Psoas muscle (tissue), 7 donors: ENCODE measurements at regions not wholly inside any gene's neighbourhood (a gene's known extent, or its start where the extent isn't known, plus 50 kb on each side); places are given as distances from the start of the nearest gene placed in this dataset.

ENCODE experiments used
- ATAC-seq, 4 donors: fragments of 200-7000 bp; cut with Tn5 transposase; one replicate each; pipeline ENCODE4 v1.9.1; 2020; ENCODE audit warnings: moderate library complexity in 3 of 4, mild to moderate bottlenecking in 2 of 4
- DNase-seq, 2 donors: peaks; one replicate each; pipeline ENCODE4 v3.0.0-alpha.2; 2020
- H3K27ac ChIP-seq: fragments of 200-600 bp; one replicate; pipeline ENCODE4 v1.8.0; 2022
- H3K27me3 ChIP-seq, 3 donors: fragments of 200-600 bp in 1 of 3; one replicate each; pipeline versions ENCODE4 v1.6.1 to v1.8.0; 2013 to 2022; ENCODE audit warnings: low read length in 2 of 3, mild to moderate bottlenecking in 2 of 3, moderate library complexity in 1 of 3; ENCODE audit not compliant: insufficient read depth in 3 of 3
- H3K36me3 ChIP-seq, 2 donors: fragments of 200-600 bp in 1 of 2; one replicate each; pipeline versions ENCODE4 v1.6.1 to v1.8.0; 2013 to 2022; ENCODE audit warnings: low read depth in 1 of 2, mild to moderate bottlenecking in 1 of 2, moderate library complexity in 1 of 2; ENCODE audit not compliant: insufficient read depth in 1 of 2
- H3K4me1 ChIP-seq: fragments of 200-600 bp; one replicate; pipeline ENCODE4 v1.8.0; 2022
- H3K4me3 ChIP-seq: fragments of 200-600 bp; one replicate; pipeline ENCODE4 v1.8.0; 2022; ENCODE audit warnings: mild to moderate bottlenecking
- H3K9me3 ChIP-seq: fragments of 200-600 bp; one replicate; pipeline ENCODE4 v1.8.0; 2022
- whole genome bisulfite sequencing, 3 donors: extraction: QIAGEN DNeasy Blood & Tissue Kit; methylation state at CpG; one replicate each; pipeline versions ENCODE4 v1.1.6 to v1.1.7; 2013; 5-methylcytosine and 5-hydroxymethylcytosine counted together
- intact Hi-C, 2 donors: fragments of 100-400 bp; cut with DNase I; formaldehyde crosslinking; loops; one replicate each; pipeline versions ENCODE4 v1.11.0 to v1.14.2; 2022
- TF ChIP-seq, protein P1 (sequence below): fragments of 200-600 bp; IDR thresholded peaks from one replicate; pipeline ENCODE4 v1.8.0; 2022; ENCODE audit warnings: antibody characterized with exemption
- donor health status: healthy with polysubstance abuse.
- donor health status: DM: no; HTN: no; CAD: no; lungs with moderate emphysema.
- donor health status: Bipolar disorder and iron deficiency.
- donor health status: healthy.
- donor health status: DM: yes; HTN: yes; CAD: no.
- donor health status: DM: no; HTN: no; CAD: no.
- donor health status: DM: yes; HTN: yes; CAD: no.

GRCh38 chr2:49465157-49465831, 311.0 kb upstream of the FSHR start:
- ATAC-seq, result no peak
- Histone ChIP-seq H3K4me3 (no peak overlapping the region), H3K4me1 (no peaks in the 10 kb centered on the region), H3K36me3 (no peaks in the 10 kb centered on the region), H3K9me3 (no peaks in the 10 kb centered on the region), H3K27me3 (no peaks in the 10 kb centered on the region), H3K27ac (no peak overlapping the region)
- DNase-seq, result no peak
- WGBS, 3 donors, result 73 to 95% (median 83%) methylated on average over 1 of the region's 1 CpG
- intact Hi-C loops, result no loop called here
- TF ChIP-seq, protein P1, sequence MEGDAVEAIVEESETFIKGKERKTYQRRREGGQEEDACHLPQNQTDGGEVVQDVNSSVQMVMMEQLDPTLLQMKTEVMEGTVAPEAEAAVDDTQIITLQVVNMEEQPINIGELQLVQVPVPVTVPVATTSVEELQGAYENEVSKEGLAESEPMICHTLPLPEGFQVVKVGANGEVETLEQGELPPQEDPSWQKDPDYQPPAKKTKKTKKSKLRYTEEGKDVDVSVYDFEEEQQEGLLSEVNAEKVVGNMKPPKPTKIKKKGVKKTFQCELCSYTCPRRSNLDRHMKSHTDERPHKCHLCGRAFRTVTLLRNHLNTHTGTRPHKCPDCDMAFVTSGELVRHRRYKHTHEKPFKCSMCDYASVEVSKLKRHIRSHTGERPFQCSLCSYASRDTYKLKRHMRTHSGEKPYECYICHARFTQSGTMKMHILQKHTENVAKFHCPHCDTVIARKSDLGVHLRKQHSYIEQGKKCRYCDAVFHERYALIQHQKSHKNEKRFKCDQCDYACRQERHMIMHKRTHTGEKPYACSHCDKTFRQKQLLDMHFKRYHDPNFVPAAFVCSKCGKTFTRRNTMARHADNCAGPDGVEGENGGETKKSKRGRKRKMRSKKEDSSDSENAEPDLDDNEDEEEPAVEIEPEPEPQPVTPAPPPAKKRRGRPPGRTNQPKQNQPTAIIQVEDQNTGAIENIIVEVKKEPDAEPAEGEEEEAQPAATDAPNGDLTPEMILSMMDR, result no peak

- Histone ChIP-seq H3K27me3 (no peaks in the 10 kb centered on the region), H3K4me1 (no peaks in the 10 kb centered on the region), H3K9me3 (no peaks in the 10 kb centered on the region), H3K36me3 (no peaks in the 10 kb centered on the region), H3K4me3 (no peak overlapping the region), H3K27ac (no peak overlapping the region)
- TF ChIP-seq, protein P1, result no peak
- intact Hi-C loops, result no loop called here
- WGBS, 3 donors, result 79 to 84% (median 83%) methylated on average over 3 of the region's 3 CpGs
- ATAC-seq (no peak), DNase-seq (no peak)
Observed at GRCh38 chr2:49459314-49459993, 305.1 kb upstream of the FSHR start.

GRCh38 chr2:49444005-49444404, 289.7 kb upstream of the FSHR start:
- Histone ChIP-seq H3K4me3 (no peak overlapping the region), H3K9me3 (no peaks in the 10 kb centered on the region), H3K27me3 (no peaks in the 10 kb centered on the region), H3K27ac (no peak overlapping the region), H3K36me3 (no peaks in the 10 kb centered on the region), H3K4me1 (no peaks in the 10 kb centered on the region)
- ATAC-seq (no peak), DNase-seq (no peak)
- TF ChIP-seq, protein P1, result no peak
- intact Hi-C loops, result no loop called here
- WGBS, 3 donors, result 75 to 77% (median 75%) methylated on average over 3 of the region's 3 CpGs

DNA sequence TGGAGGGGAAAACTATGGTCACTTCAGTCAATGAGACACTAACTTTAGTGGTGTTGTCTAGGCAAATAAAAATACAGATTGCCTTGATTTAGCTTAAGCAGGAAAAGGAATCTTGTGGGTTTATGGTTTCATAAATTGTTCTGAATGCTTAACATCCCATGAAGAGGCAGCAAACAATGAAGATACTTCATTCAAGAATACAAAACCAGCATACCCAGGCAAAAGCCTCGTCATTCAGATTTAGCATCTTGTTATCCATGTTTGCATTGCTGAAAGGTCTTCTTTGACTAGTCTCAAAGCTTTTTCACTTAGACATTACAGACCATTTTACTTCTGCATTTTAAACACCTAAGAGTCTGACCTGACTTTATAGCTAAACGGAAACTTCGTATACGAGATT, 272.7 kb upstream of the FSHR start:
- Histone ChIP-seq H3K27ac (no peak overlapping the region), H3K36me3 (no peaks in the 10 kb centered on the region), H3K27me3 (no peaks in the 10 kb centered on the region), H3K4me3 (no peak overlapping the region), H3K9me3 (no peaks in the 10 kb centered on the region), H3K4me1 (no peaks in the 10 kb centered on the region)
- no peak for DNase-seq
- intact Hi-C loops, result no loop called here
- TF ChIP-seq, protein P1, result no peak
- no peak for ATAC-seq
- 62 to 85% (median 74%) methylated on average over 4 of the region's 4 CpGs for WGBS, 3 donors
